ENCODE measurements at regions not wholly inside any gene's neighbourhood (a gene's known extent, or its start where the extent isn't known, plus 50 kb on each side); places are given as distances from the start of the nearest gene placed in this dataset.

GRCh38 chr12:77352946-77353345, 287.6 kb upstream of the E2F7 start:
- H3K9ac ChIP-seq (ENCODE audit: low read length) = no peak overlapping the region
- no peaks in the 10 kb centered on the region for H3K4me1 ChIP-seq (ENCODE audit: control insufficient read depth, insufficient read depth, low read length)
- no peaks in the 10 kb centered on the region for H3K36me3 ChIP-seq (ENCODE audit: control insufficient read depth, insufficient read depth, low read length)
- H3K4me3 ChIP-seq (ENCODE audit: low read depth, low read length) = no peak overlapping the region
- H3K9me3 ChIP-seq (ENCODE audit: control insufficient read depth, insufficient read depth, low read depth, low read length) = no peaks in the 10 kb centered on the region
- H3K27me3 ChIP-seq (ENCODE audit: control insufficient read depth, insufficient read depth, low read length) = no peaks in the 10 kb centered on the region
- H3K27ac ChIP-seq (ENCODE audit: low read depth, low read length) = no peak overlapping the region

GRCh38 chr12:77351860-77352259, 286.5 kb upstream of the E2F7 start:
- Histone ChIP-seq H3K27me3 (ENCODE audit: control insufficient read depth, insufficient read depth, low read length) (no peaks in the 10 kb centered on the region), H3K27ac (ENCODE audit: low read depth, low read length) (no peak overlapping the region), H3K9ac (ENCODE audit: low read length) (no peak overlapping the region), H3K9me3 (ENCODE audit: control insufficient read depth, insufficient read depth, low read depth, low read length) (no peaks in the 10 kb centered on the region), H3K4me3 (ENCODE audit: low read depth, low read length) (no peak overlapping the region), H3K36me3 (ENCODE audit: control insufficient read depth, insufficient read depth, low read length) (no peaks in the 10 kb centered on the region), H3K4me1 (ENCODE audit: control insufficient read depth, insufficient read depth, low read length) (no peaks in the 10 kb centered on the region)

GRCh38 chr12:77349689-77350370, 284.5 kb upstream of the E2F7 start:
- Histone ChIP-seq H3K27me3 (ENCODE audit: control insufficient read depth, insufficient read depth, low read length) (no peaks in the 10 kb centered on the region), H3K9me3 (ENCODE audit: control insufficient read depth, insufficient read depth, low read depth, low read length) (no peaks in the 10 kb centered on the region), H3K4me3 (ENCODE audit: low read depth, low read length) (no peak overlapping the region), H3K27ac (ENCODE audit: low read depth, low read length) (no peak overlapping the region), H3K4me1 (ENCODE audit: control insufficient read depth, insufficient read depth, low read length) (no peaks in the 10 kb centered on the region), H3K9ac (ENCODE audit: low read length) (no peak overlapping the region), H3K36me3 (ENCODE audit: control insufficient read depth, insufficient read depth, low read length) (no peaks in the 10 kb centered on the region)

GRCh38 chr12:77347017-77347416, 281.6 kb upstream of the E2F7 start:
- Histone ChIP-seq H3K27ac (ENCODE audit: low read depth, low read length) (no peak overlapping the region), H3K9ac (ENCODE audit: low read length) (no peak overlapping the region), H3K36me3 (ENCODE audit: control insufficient read depth, insufficient read depth, low read length) (no peaks in the 10 kb centered on the region), H3K4me3 (ENCODE audit: low read depth, low read length) (no peak overlapping the region), H3K9me3 (ENCODE audit: control insufficient read depth, insufficient read depth, low read depth, low read length) (no peaks in the 10 kb centered on the region), H3K4me1 (ENCODE audit: control insufficient read depth, insufficient read depth, low read length) (no peaks in the 10 kb centered on the region), H3K27me3 (ENCODE audit: control insufficient read depth, insufficient read depth, low read length) (no peaks in the 10 kb centered on the region)

DNA sequence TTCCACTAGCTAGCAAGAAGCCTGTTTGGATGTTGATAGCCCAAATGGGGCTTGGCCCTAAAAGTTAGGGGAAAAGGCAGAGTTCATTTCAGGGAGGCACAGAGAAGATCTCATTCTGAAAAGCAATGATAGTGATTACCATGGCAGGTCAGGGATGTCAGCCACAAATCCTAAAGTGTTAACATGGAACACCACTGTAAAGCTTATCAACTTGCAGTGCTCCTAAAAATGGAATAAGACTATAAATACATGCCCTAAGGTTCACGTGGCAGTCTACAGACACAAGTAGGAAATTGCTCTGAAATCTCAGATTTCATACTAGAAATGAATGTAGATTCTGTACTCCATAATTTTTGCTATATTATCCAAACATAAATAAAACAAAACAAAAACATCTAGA, 280.0 kb upstream of the E2F7 start:
- Histone ChIP-seq H3K27ac (ENCODE audit: low read depth, low read length) (no peak overlapping the region), H3K9me3 (ENCODE audit: control insufficient read depth, insufficient read depth, low read depth, low read length) (no peaks in the 10 kb centered on the region), H3K4me1 (ENCODE audit: control insufficient read depth, insufficient read depth, low read length) (no peaks in the 10 kb centered on the region), H3K4me3 (ENCODE audit: low read depth, low read length) (no peak overlapping the region), H3K27me3 (ENCODE audit: control insufficient read depth, insufficient read depth, low read length) (no peaks in the 10 kb centered on the region), H3K36me3 (ENCODE audit: control insufficient read depth, insufficient read depth, low read length) (no peaks in the 10 kb centered on the region), H3K9ac (ENCODE audit: low read length) (no peak overlapping the region)

DNA sequence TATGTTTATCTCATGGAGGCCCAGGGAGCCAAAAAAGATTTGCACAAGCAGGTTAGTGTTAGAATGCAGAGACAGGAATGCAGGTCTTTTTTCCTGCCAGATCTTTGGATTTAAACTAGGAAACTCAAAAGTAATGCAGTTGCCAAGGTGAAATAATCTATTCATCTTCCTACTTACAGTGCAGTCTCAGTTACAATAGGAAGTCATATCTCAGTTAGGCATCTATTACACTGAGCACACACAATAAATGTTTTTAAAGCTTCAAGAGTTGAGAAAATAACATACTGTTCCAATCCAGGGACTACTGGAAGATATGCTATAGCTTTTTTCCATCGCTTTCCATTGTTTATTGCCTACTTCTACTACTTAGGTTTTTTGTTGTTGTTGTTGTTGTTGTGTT, 279.3 kb upstream of the E2F7 start:
- Histone ChIP-seq H3K27ac (ENCODE audit: low read depth, low read length) (no peak overlapping the region), H3K4me3 (ENCODE audit: low read depth, low read length) (no peak overlapping the region), H3K4me1 (ENCODE audit: control insufficient read depth, insufficient read depth, low read length) (no peaks in the 10 kb centered on the region), H3K27me3 (ENCODE audit: control insufficient read depth, insufficient read depth, low read length) (no peaks in the 10 kb centered on the region), H3K9ac (ENCODE audit: low read length) (no peak overlapping the region), H3K9me3 (ENCODE audit: control insufficient read depth, insufficient read depth, low read depth, low read length) (no peaks in the 10 kb centered on the region), H3K36me3 (ENCODE audit: control insufficient read depth, insufficient read depth, low read length) (no peaks in the 10 kb centered on the region)

GRCh38 chr12:77343291-77343690, 277.9 kb upstream of the E2F7 start:
- Histone ChIP-seq H3K36me3 (ENCODE audit: control insufficient read depth, insufficient read depth, low read length) (no peaks in the 10 kb centered on the region), H3K27ac (ENCODE audit: low read depth, low read length) (no peak overlapping the region), H3K9ac (ENCODE audit: low read length) (no peak overlapping the region), H3K4me1 (ENCODE audit: control insufficient read depth, insufficient read depth, low read length) (no peaks in the 10 kb centered on the region), H3K27me3 (ENCODE audit: control insufficient read depth, insufficient read depth, low read length) (no peaks in the 10 kb centered on the region), H3K4me3 (ENCODE audit: low read depth, low read length) (no peak overlapping the region), H3K9me3 (ENCODE audit: control insufficient read depth, insufficient read depth, low read depth, low read length) (no peaks in the 10 kb centered on the region)

- no peaks in the 10 kb centered on the region for H3K36me3 ChIP-seq (ENCODE audit: control insufficient read depth, insufficient read depth, low read length)
- H3K9ac ChIP-seq (ENCODE audit: low read length) = no peak overlapping the region
- 0 out of 2 replicates have a peak, but pooled peaks cover 3% of the 10 kb centered on the region for H3K4me1 ChIP-seq (ENCODE audit: control insufficient read depth, insufficient read depth, low read length)
- no peak overlapping the region for H3K27ac ChIP-seq (ENCODE audit: low read depth, low read length)
- no peaks in the 10 kb centered on the region for H3K9me3 ChIP-seq (ENCODE audit: control insufficient read depth, insufficient read depth, low read depth, low read length)
- H3K4me3 ChIP-seq (ENCODE audit: low read depth, low read length) = no peak overlapping the region
- H3K27me3 ChIP-seq (ENCODE audit: control insufficient read depth, insufficient read depth, low read length) = no peaks in the 10 kb centered on the region
Measured at GRCh38 chr12:77342253-77342652, 276.9 kb upstream of the E2F7 start.

- Histone ChIP-seq H3K4me1 (ENCODE audit: control insufficient read depth, insufficient read depth, low read length) (0 out of 2 replicates have a peak, but pooled peaks cover 3% of the 10 kb centered on the region), H3K4me3 (ENCODE audit: low read depth, low read length) (no peak overlapping the region), H3K27ac (ENCODE audit: low read depth, low read length) (no peak overlapping the region), H3K9me3 (ENCODE audit: control insufficient read depth, insufficient read depth, low read depth, low read length) (no peaks in the 10 kb centered on the region), H3K27me3 (ENCODE audit: control insufficient read depth, insufficient read depth, low read length) (no peaks in the 10 kb centered on the region), H3K36me3 (ENCODE audit: control insufficient read depth, insufficient read depth, low read length) (no peaks in the 10 kb centered on the region), H3K9ac (ENCODE audit: low read length) (no peak overlapping the region)
Measured at GRCh38 chr12:77339610-77340009, 274.2 kb upstream of the E2F7 start.

DNA sequence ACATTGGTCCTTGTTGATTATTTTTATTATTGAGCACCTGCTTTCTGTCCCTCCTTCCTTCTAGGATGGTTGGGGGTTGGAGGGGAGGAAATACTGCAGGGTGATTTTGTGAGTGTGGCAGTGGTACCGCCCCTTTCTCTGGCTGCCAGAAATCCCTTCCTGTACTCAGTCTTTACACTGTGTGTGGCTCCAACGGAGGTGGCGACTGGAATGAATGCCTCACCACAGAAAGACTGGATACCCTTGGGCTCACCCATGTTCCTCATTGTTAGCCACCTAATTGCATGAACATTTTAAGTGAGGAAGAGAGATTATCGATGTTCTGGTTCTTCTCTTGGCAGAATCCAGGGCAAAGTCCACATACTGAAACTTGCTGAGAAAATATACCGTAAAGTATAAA, 272.0 kb upstream of the E2F7 start:
- Histone ChIP-seq H3K27ac (ENCODE audit: low read depth, low read length) (no peak overlapping the region), H3K9me3 (ENCODE audit: control insufficient read depth, insufficient read depth, low read depth, low read length) (no peaks in the 10 kb centered on the region), H3K27me3 (ENCODE audit: control insufficient read depth, insufficient read depth, low read length) (no peaks in the 10 kb centered on the region), H3K4me3 (ENCODE audit: low read depth, low read length) (no peak overlapping the region), H3K36me3 (ENCODE audit: control insufficient read depth, insufficient read depth, low read length) (no peaks in the 10 kb centered on the region), H3K9ac (ENCODE audit: low read length) (no peak overlapping the region), H3K4me1 (ENCODE audit: control insufficient read depth, insufficient read depth, low read length) (0 out of 2 replicates have a peak, but pooled peaks cover 3% of the 10 kb centered on the region)

GRCh38 chr12:77334806-77335205, 269.4 kb upstream of the E2F7 start:
- H3K9ac ChIP-seq (ENCODE audit: low read length) = no peak overlapping the region
- no peaks in the 10 kb centered on the region for H3K9me3 ChIP-seq (ENCODE audit: control insufficient read depth, insufficient read depth, low read depth, low read length)
- 0 out of 2 replicates have a peak, but pooled peaks cover 3% of the 10 kb centered on the region for H3K4me1 ChIP-seq (ENCODE audit: control insufficient read depth, insufficient read depth, low read length)
- H3K27me3 ChIP-seq (ENCODE audit: control insufficient read depth, insufficient read depth, low read length) = no peaks in the 10 kb centered on the region
- no peaks in the 10 kb centered on the region for H3K36me3 ChIP-seq (ENCODE audit: control insufficient read depth, insufficient read depth, low read length)
- H3K27ac ChIP-seq (ENCODE audit: low read depth, low read length) = no peak overlapping the region
- no peak overlapping the region for H3K4me3 ChIP-seq (ENCODE audit: low read depth, low read length)

All from HUES6 (cell line).